ENCODE measurements at regions not wholly inside any gene's neighbourhood (a gene's known extent, or its start where the extent isn't known, plus 50 kb on each side); places are given as distances from the start of the nearest gene placed in this dataset.

DNA sequence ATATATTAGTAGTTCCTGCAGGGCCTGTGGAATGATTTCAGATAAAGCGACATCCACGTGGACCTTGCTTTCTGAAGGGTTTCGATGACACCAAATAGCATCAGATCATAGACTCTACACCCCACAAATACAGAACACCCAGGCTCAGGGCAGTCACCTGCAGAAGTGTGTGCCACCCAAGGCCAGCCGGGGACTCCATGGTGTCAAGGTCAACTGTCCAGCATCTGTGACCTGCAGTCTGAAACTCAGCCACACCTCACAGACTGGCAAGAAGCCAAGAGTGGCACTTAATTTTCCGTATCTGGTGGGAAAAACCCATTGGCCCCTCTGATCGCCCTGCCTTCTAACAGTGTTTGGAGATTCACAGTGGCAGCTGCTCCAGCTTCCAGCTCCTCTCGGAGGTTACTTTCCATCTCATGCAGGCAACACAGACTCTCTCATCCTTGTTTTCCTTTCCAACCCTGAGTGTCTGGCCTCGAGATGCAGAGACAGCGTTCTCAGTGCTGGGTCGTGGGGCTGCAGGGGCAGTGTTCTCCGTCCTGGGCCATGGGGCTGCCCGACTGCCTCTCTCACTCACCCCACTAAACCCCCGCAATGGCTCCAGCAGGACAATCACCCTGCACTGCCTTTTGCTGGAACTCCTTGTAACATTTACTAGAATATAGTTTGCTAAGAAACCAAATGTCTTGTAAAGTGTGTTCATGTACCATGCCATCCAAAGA is 221.9 kb downstream of the IRX2 start:
- no peak overlapping the region for H3K9ac ChIP-seq (ENCODE audit: low read length)
- peaks cover 9% of the 10 kb centered on the region for H3K4me1 ChIP-seq (ENCODE audit: control insufficient read depth, low read depth, low read length)
- no peak overlapping the region for H3K4me3 ChIP-seq (ENCODE audit: low read length)
- peaks cover 3% of the 10 kb centered on the region for H3K9me3 ChIP-seq (ENCODE audit: control insufficient read depth, low read depth, low read length)
- H3K27ac ChIP-seq (ENCODE audit: low read length), result no peak overlapping the region
- H3K27me3 ChIP-seq (ENCODE audit: control insufficient read depth, insufficient read depth, low read length), result no peaks in the 10 kb centered on the region
- H3K36me3 ChIP-seq (ENCODE audit: control insufficient read depth, low read depth, low read length), result no peaks in the 10 kb centered on the region

DNA sequence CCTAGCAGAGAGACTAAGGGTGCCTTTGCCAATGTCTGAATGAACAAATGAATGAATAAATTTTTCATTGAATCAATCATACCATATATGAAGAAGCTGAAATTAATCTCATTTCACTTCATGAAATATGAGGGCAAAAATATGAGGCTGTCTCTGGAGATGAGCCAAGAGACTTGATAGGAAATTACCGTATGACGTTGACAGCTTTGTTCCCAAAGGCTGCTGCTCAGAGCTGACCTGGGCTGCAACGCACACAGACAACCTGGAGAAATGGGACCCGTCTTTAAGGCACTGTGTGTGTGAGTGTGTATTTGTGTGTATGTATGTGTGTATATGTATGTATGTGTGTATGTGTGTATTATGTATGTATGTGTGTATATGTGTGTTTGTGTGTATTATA is 226.1 kb downstream of the IRX2 start:
- Histone ChIP-seq H3K27ac (ENCODE audit: low read length) (no peak overlapping the region), H3K9ac (ENCODE audit: low read length) (no peak overlapping the region), H3K27me3 (ENCODE audit: control insufficient read depth, insufficient read depth, low read length) (no peaks in the 10 kb centered on the region), H3K4me3 (ENCODE audit: low read length) (no peak overlapping the region), H3K9me3 (ENCODE audit: control insufficient read depth, low read depth, low read length) (no peaks in the 10 kb centered on the region), H3K4me1 (ENCODE audit: control insufficient read depth, low read depth, low read length) (no peaks in the 10 kb centered on the region), H3K36me3 (ENCODE audit: control insufficient read depth, low read depth, low read length) (no peaks in the 10 kb centered on the region)

- H3K9ac ChIP-seq (ENCODE audit: low read length), result no peak overlapping the region
- H3K4me1 ChIP-seq (ENCODE audit: control insufficient read depth, low read depth, low read length), result no peaks in the 10 kb centered on the region
- no peak overlapping the region for H3K4me3 ChIP-seq (ENCODE audit: low read length)
- H3K9me3 ChIP-seq (ENCODE audit: control insufficient read depth, low read depth, low read length), result no peaks in the 10 kb centered on the region
- H3K27ac ChIP-seq (ENCODE audit: low read length), result no peak overlapping the region
- H3K27me3 ChIP-seq (ENCODE audit: control insufficient read depth, insufficient read depth, low read length), result no peaks in the 10 kb centered on the region
- H3K36me3 ChIP-seq (ENCODE audit: control insufficient read depth, low read depth, low read length), result no peaks in the 10 kb centered on the region
Observed at GRCh38 chr5:2524620-2525019, 226.9 kb downstream of the IRX2 start.

DNA sequence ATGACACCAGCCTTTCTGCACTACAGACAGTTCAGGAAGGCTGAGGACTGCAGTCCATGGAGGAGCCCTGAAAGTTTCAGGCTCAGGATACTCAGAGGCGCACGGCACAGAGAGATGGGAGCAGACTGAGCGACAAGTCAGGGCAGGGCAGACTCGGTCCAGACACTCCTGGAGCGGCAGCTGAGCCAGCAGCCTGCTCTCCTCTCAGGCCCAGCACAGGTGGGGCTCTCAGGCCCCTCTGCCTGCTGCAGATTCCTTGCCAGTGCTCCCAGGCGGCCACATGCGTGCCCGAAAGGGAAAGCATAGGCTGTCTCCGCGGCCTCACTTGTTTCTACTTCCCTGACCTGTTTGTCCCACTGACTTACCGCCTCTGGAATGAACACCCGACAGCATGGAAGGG is 228.3 kb downstream of the IRX2 start:
- Histone ChIP-seq H3K27ac (ENCODE audit: low read length) (no peak overlapping the region), H3K27me3 (ENCODE audit: control insufficient read depth, insufficient read depth, low read length) (no peaks in the 10 kb centered on the region), H3K36me3 (ENCODE audit: control insufficient read depth, low read depth, low read length) (no peaks in the 10 kb centered on the region), H3K9ac (ENCODE audit: low read length) (no peak overlapping the region), H3K4me1 (ENCODE audit: control insufficient read depth, low read depth, low read length) (no peaks in the 10 kb centered on the region), H3K4me3 (ENCODE audit: low read length) (no peak overlapping the region), H3K9me3 (ENCODE audit: control insufficient read depth, low read depth, low read length) (no peaks in the 10 kb centered on the region)

GRCh38 chr5:2522372-2522771 is 229.1 kb downstream of the IRX2 start:
- Histone ChIP-seq H3K9me3 (ENCODE audit: control insufficient read depth, low read depth, low read length) (no peaks in the 10 kb centered on the region), H3K4me3 (ENCODE audit: low read length) (no peak overlapping the region), H3K9ac (ENCODE audit: low read length) (no peak overlapping the region), H3K36me3 (ENCODE audit: control insufficient read depth, low read depth, low read length) (no peaks in the 10 kb centered on the region), H3K27me3 (ENCODE audit: control insufficient read depth, insufficient read depth, low read length) (no peaks in the 10 kb centered on the region), H3K27ac (ENCODE audit: low read length) (no peak overlapping the region), H3K4me1 (ENCODE audit: control insufficient read depth, low read depth, low read length) (no peaks in the 10 kb centered on the region)

DNA sequence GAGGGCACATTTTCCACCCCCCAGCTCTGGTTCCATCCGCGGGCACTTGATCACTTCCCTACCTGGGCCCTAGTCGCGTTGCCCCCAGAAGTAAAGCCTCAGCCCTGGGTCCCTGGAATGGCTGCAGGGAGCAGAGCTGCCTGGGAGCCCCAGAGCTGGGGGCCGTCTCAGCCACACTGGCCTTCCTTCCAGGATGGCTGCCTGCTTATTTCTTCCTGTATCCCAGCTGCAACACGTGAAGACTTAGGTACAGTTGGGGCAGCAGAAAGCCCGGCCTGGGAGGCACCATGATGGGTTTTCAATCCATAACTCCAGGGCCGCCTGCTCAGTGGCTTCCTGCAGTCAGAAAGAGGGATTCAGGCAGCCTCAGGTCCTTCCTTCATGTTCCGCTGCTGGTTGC is 232.3 kb downstream of the IRX2 start:
- H3K9me3 ChIP-seq (ENCODE audit: control insufficient read depth, low read depth, low read length), result no peaks in the 10 kb centered on the region

DNA sequence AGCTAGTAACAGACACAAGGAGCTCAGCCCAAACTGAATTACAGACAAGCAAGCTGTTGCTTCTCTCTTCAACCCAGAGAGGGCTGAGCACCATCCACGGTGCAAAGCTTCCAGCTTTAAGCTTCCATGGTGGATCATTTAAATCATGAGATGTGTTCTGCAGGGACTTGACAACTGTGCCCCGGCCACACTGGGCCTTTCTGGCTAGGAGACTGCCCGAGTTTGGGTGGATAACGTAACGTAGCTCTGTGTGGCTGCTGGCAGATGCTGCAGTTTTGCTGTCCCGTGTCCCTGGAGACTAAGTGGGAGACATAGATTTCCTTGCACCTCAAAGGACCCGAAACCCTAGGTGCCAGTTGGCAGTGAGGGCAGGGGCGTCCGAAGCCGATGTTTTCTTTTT is 234.0 kb downstream of the IRX2 start:
- no peak overlapping the region for H3K4me3 ChIP-seq (ENCODE audit: low read length)
- no peak overlapping the region for H3K27ac ChIP-seq (ENCODE audit: low read length)
- H3K9me3 ChIP-seq (ENCODE audit: control insufficient read depth, low read depth, low read length), result no peaks in the 10 kb centered on the region
- H3K9ac ChIP-seq (ENCODE audit: low read length), result no peak overlapping the region
- H3K36me3 ChIP-seq (ENCODE audit: control insufficient read depth, low read depth, low read length), result no peaks in the 10 kb centered on the region
- H3K27me3 ChIP-seq (ENCODE audit: control insufficient read depth, insufficient read depth, low read length), result no peaks in the 10 kb centered on the region
- no peaks in the 10 kb centered on the region for H3K4me1 ChIP-seq (ENCODE audit: control insufficient read depth, low read depth, low read length)

More for the DNA sequence above, 232.3 kb downstream of the IRX2 start:
- H3K36me3 ChIP-seq (ENCODE audit: control insufficient read depth, low read depth, low read length), result no peaks in the 10 kb centered on the region
- no peak overlapping the region for H3K27ac ChIP-seq (ENCODE audit: low read length)
- no peaks in the 10 kb centered on the region for H3K27me3 ChIP-seq (ENCODE audit: control insufficient read depth, insufficient read depth, low read length)
- H3K9ac ChIP-seq (ENCODE audit: low read length), result no peak overlapping the region
- H3K4me3 ChIP-seq (ENCODE audit: low read length), result no peak overlapping the region
- no peaks in the 10 kb centered on the region for H3K4me1 ChIP-seq (ENCODE audit: control insufficient read depth, low read depth, low read length)

DNA sequence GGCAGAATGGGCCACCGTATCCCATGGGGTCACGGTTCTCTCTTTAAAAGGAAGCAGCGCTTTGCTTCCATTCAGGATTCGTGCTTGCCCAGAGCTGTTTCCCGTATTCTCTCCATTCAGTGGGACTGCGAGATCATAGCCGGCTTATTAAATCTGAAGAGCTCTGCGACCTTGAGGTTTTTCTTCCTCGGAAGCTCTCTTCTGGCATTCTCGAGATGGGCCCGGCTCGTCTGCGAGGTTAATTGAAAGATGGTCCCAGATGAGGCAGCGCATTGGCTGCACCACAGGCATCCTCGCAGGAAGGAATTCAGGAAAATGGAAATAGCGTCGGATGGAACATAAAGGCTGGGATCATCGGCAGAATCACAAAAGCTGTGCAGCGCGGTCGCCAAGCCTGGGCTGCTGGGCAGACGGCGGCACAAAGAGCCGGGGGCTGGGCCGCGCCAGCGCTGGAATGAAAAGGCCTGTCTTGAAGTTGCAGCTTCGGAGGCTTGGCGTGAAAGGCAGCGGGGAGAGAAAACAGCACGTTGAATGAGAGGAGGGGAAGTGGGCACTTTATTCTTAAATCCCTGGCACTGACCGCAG is 236.2 kb downstream of the IRX2 start:
- no peaks in the 10 kb centered on the region for H3K4me1 ChIP-seq (ENCODE audit: control insufficient read depth, low read depth, low read length)
- H3K9me3 ChIP-seq (ENCODE audit: control insufficient read depth, low read depth, low read length), result no peaks in the 10 kb centered on the region
- H3K27me3 ChIP-seq (ENCODE audit: control insufficient read depth, insufficient read depth, low read length), result no peaks in the 10 kb centered on the region
- H3K36me3 ChIP-seq (ENCODE audit: control insufficient read depth, low read depth, low read length), result no peaks in the 10 kb centered on the region
- no peak overlapping the region for H3K4me3 ChIP-seq (ENCODE audit: low read length)
- no peak overlapping the region for H3K9ac ChIP-seq (ENCODE audit: low read length)
- no peak overlapping the region for H3K27ac ChIP-seq (ENCODE audit: low read length)

- Histone ChIP-seq H3K4me3 (ENCODE audit: low read length) (no peak overlapping the region), H3K9ac (ENCODE audit: low read length) (no peak overlapping the region), H3K27ac (ENCODE audit: low read length) (no peak overlapping the region), H3K36me3 (ENCODE audit: control insufficient read depth, low read depth, low read length) (no peaks in the 10 kb centered on the region), H3K9me3 (ENCODE audit: control insufficient read depth, low read depth, low read length) (no peaks in the 10 kb centered on the region), H3K27me3 (ENCODE audit: control insufficient read depth, insufficient read depth, low read length) (no peaks in the 10 kb centered on the region), H3K4me1 (ENCODE audit: control insufficient read depth, low read depth, low read length) (no peaks in the 10 kb centered on the region)
Observed at GRCh38 chr5:2514484-2514883, 237.0 kb downstream of the IRX2 start.

GRCh38 chr5:2511706-2512105 is 239.8 kb downstream of the IRX2 start:
- Histone ChIP-seq H3K9ac (ENCODE audit: low read length) (no peak overlapping the region), H3K36me3 (ENCODE audit: control insufficient read depth, low read depth, low read length) (no peaks in the 10 kb centered on the region), H3K27ac (ENCODE audit: low read length) (no peak overlapping the region), H3K9me3 (ENCODE audit: control insufficient read depth, low read depth, low read length) (no peaks in the 10 kb centered on the region), H3K27me3 (ENCODE audit: control insufficient read depth, insufficient read depth, low read length) (no peaks in the 10 kb centered on the region), H3K4me1 (ENCODE audit: control insufficient read depth, low read depth, low read length) (no peaks in the 10 kb centered on the region), H3K4me3 (ENCODE audit: low read length) (no peak overlapping the region)

- no peak overlapping the region for H3K4me3 ChIP-seq (ENCODE audit: low read length)
- no peak overlapping the region for H3K27ac ChIP-seq (ENCODE audit: low read length)
- no peaks in the 10 kb centered on the region for H3K27me3 ChIP-seq (ENCODE audit: control insufficient read depth, insufficient read depth, low read length)
- H3K9me3 ChIP-seq (ENCODE audit: control insufficient read depth, low read depth, low read length), result no peaks in the 10 kb centered on the region
- H3K9ac ChIP-seq (ENCODE audit: low read length), result no peak overlapping the region
- H3K36me3 ChIP-seq (ENCODE audit: control insufficient read depth, low read depth, low read length), result no peaks in the 10 kb centered on the region
- H3K4me1 ChIP-seq (ENCODE audit: control insufficient read depth, low read depth, low read length), result no peaks in the 10 kb centered on the region
Observed at GRCh38 chr5:2511126-2511525, 240.4 kb downstream of the IRX2 start.

DNA sequence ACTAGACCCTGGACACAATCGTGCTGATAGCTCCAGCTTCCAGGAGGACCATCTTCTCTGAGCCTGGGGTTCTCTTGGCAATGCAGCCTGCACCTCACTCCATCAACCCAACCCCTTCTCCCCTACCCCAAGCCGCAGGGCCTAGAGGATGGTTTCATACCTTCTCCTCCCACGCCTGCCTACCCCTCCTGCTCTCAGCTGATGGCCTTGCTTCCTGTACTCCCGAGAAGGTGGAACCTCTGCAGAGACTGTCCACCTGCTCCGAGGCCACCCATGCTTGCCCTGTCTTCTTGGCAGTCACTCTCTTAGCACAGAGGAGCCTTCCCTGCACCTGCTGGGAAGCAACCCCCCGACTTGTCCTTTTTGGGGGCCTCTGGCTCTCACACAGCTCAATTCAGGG is 241.9 kb downstream of the IRX2 start:
- Histone ChIP-seq H3K9ac (ENCODE audit: low read length) (no peak overlapping the region), H3K4me1 (ENCODE audit: control insufficient read depth, low read depth, low read length) (no peaks in the 10 kb centered on the region), H3K36me3 (ENCODE audit: control insufficient read depth, low read depth, low read length) (no peaks in the 10 kb centered on the region), H3K4me3 (ENCODE audit: low read length) (no peak overlapping the region), H3K9me3 (ENCODE audit: control insufficient read depth, low read depth, low read length) (no peaks in the 10 kb centered on the region), H3K27ac (ENCODE audit: low read length) (no peak overlapping the region), H3K27me3 (ENCODE audit: control insufficient read depth, insufficient read depth, low read length) (no peaks in the 10 kb centered on the region)
